ENCODE measurements at regions not wholly inside any gene's neighbourhood (a gene's known extent, or its start where the extent isn't known, plus 50 kb on each side); places are given as distances from the start of the nearest gene placed in this dataset.

DNA sequence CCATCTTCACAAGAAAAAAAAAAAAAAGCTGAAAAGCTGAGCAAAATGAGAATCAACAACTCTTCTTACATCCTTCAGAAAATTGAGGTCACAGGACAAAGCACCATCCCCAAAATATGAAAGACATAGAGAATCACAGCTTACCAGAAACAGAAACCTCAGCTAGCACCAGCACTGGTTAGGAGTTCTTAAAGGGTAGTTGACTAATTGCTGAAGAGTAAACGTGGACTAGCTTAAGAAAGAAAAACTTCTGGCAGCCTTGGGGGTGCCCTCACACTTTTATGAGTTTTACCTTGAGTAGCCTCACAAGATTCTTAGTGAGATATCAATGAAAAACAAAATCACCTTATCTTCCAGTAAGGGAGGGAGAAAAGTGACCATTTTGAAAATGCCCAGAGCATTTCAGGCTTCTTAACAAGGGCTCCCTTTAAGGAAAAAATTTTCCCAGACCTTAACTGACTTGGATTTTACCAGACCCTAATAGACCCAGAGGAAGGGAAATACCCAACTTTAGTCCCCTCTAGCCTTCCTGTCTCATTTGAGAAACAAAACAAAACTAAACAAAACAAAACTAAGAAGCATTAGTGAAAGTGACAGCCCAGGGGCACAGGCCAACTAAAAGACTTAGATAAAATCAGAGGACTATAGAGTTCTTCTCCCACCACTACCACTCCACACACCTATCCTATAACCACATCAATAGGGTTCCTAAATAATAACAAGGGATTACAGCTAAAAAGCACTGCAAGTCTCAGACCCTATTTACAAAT lies 888.6 kb downstream of the DIAPH3 start:
- ATAC-seq = no peak
- TF ChIP-seq, protein P1, sequence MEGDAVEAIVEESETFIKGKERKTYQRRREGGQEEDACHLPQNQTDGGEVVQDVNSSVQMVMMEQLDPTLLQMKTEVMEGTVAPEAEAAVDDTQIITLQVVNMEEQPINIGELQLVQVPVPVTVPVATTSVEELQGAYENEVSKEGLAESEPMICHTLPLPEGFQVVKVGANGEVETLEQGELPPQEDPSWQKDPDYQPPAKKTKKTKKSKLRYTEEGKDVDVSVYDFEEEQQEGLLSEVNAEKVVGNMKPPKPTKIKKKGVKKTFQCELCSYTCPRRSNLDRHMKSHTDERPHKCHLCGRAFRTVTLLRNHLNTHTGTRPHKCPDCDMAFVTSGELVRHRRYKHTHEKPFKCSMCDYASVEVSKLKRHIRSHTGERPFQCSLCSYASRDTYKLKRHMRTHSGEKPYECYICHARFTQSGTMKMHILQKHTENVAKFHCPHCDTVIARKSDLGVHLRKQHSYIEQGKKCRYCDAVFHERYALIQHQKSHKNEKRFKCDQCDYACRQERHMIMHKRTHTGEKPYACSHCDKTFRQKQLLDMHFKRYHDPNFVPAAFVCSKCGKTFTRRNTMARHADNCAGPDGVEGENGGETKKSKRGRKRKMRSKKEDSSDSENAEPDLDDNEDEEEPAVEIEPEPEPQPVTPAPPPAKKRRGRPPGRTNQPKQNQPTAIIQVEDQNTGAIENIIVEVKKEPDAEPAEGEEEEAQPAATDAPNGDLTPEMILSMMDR (IDR thresholded peaks at IDR 0.05) = no peak
- Histone ChIP-seq H3K27ac (no peak overlapping the region), H3K36me3 (ENCODE audit: insufficient read depth in 1 of 2, low read depth in 1 of 2) (no peaks in the 10 kb centered on the region), H3K4me3 (no peak overlapping the region), H3K4me1 (no peaks in the 10 kb centered on the region), H3K9me3 (no peaks in the 10 kb centered on the region), H3K27me3 (ENCODE audit: insufficient read depth in 3 of 3, low read length in 2 of 3) (no peaks in the 10 kb centered on the region)
- WGBS, 3 donors = 29 to 43% (median 29%) methylated on average over 1 of the region's 1 CpG
- DNase-seq = no peak
- intact Hi-C loops (cut with DNase I) = no loop called here

GRCh38 chr13:59276436-59276835 lies 887.3 kb downstream of the DIAPH3 start:
- TF ChIP-seq, protein P1 (IDR thresholded peaks at IDR 0.05) = no peak
- Histone ChIP-seq H3K9me3 (no peaks in the 10 kb centered on the region), H3K27me3 (ENCODE audit: insufficient read depth in 3 of 3, low read length in 2 of 3) (no peaks in the 10 kb centered on the region), H3K27ac (no peak overlapping the region), H3K4me1 (no peaks in the 10 kb centered on the region), H3K36me3 (ENCODE audit: insufficient read depth in 1 of 2, low read depth in 1 of 2) (no peaks in the 10 kb centered on the region), H3K4me3 (no peak overlapping the region)
- intact Hi-C loops (cut with DNase I) = no loop called here
- DNase-seq (no peak), ATAC-seq (no peak)

DNA sequence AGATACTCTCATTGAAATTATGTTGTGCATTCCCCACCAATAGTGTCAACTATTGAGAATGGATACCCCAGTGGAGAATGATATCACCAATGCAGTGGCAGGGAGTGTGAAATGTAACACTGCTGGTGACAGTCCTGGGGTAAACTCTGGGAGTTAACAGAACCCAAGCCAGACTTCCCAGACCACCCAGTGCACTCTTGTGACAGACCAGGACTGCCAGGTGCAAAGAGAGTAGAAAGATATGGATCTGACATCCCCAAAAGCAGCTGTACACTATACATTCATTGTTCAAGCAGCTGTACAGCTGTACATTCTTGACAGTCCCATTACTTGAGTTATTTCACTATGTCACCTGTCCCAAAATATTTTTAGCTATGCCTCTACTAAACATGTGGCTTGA lies 886.6 kb downstream of the DIAPH3 start:
- no peaks in the 10 kb centered on the region for H3K9me3 ChIP-seq
- TF ChIP-seq, protein P1 (IDR thresholded peaks at IDR 0.05) = no peak
- no peak for DNase-seq
- no peak for ATAC-seq
- no peaks in the 10 kb centered on the region for H3K4me1 ChIP-seq
- H3K27me3 ChIP-seq (ENCODE audit: insufficient read depth in 3 of 3, low read length in 2 of 3) = no peaks in the 10 kb centered on the region
- H3K4me3 ChIP-seq = no peak overlapping the region
- H3K36me3 ChIP-seq (ENCODE audit: insufficient read depth in 1 of 2, low read depth in 1 of 2) = no peaks in the 10 kb centered on the region
- no peak overlapping the region for H3K27ac ChIP-seq
- intact Hi-C loops (cut with DNase I) = no loop called here

GRCh38 chr13:59279028-59279427 lies 884.7 kb downstream of the DIAPH3 start:
- H3K36me3 ChIP-seq (ENCODE audit: insufficient read depth in 1 of 2, low read depth in 1 of 2) = no peaks in the 10 kb centered on the region
- no peak overlapping the region for H3K4me3 ChIP-seq
- H3K4me1 ChIP-seq = no peaks in the 10 kb centered on the region
- ATAC-seq (no peak), DNase-seq (no peak)
- no peaks in the 10 kb centered on the region for H3K9me3 ChIP-seq
- H3K27ac ChIP-seq = no peak overlapping the region
- intact Hi-C loops (cut with DNase I) = no loop called here
- TF ChIP-seq, protein P1 (IDR thresholded peaks at IDR 0.05) = no peak
- 41 to 42% (median 41%) methylated on average over 2 of the region's 2 CpGs for WGBS, 3 donors
- no peaks in the 10 kb centered on the region for H3K27me3 ChIP-seq (ENCODE audit: insufficient read depth in 3 of 3, low read length in 2 of 3)

- Histone ChIP-seq H3K4me1 (no peaks in the 10 kb centered on the region), H3K4me3 (no peak overlapping the region), H3K27ac (no peak overlapping the region), H3K27me3 (ENCODE audit: insufficient read depth in 3 of 3, low read length in 2 of 3) (no peaks in the 10 kb centered on the region), H3K36me3 (ENCODE audit: insufficient read depth in 1 of 2, low read depth in 1 of 2) (no peaks in the 10 kb centered on the region), H3K9me3 (no peaks in the 10 kb centered on the region)
- TF ChIP-seq, protein P1 (IDR thresholded peaks at IDR 0.05) = no peak
- no peak for ATAC-seq
- intact Hi-C loops (cut with DNase I) = no loop called here
- DNase-seq = no peak
- WGBS, 3 donors = 69 to 74% (median 73%) methylated on average over 3 of the region's 3 CpGs
These were observed 884.2 kb downstream of the DIAPH3 start for GRCh38 chr13:59279576-59279975.

All from psoas muscle (tissue), 7 donors.